Sigmoid colon (tissue), 6 donors: ENCODE measurements at regions not wholly inside any gene's neighbourhood (a gene's known extent, or its start where the extent isn't known, plus 50 kb on each side); places are given as distances from the start of the nearest gene placed in this dataset.

Source experiments
- DNase-seq: peaks from one replicate; pipeline ENCODE4 v3.0.0-alpha.2; 2019
- H3K27ac ChIP-seq, 4 donors: fragments of 200-600 bp; sonication (generic); one replicate each; pipeline ENCODE4 v1.5.1; 2016 to 2019; ENCODE audit warnings: mild to moderate bottlenecking in 1 of 4
- H3K27me3 ChIP-seq, 3 donors: fragments of 200-600 bp; sonication (generic); one replicate each; pipeline ENCODE4 v1.5.1; 2019; ENCODE audit warnings: mild to moderate bottlenecking in 1 of 3
- H3K36me3 ChIP-seq, 4 donors: fragments of 200-600 bp; sonication (generic); one replicate each; pipeline ENCODE4 v1.5.1; 2016 to 2019
- H3K4me1 ChIP-seq, 4 donors: fragments of 200-600 bp; sonication (generic); one replicate each; pipeline ENCODE4 v1.5.1; 2017 to 2019
- H3K4me3 ChIP-seq, 4 donors: fragments of 200-600 bp; sonication (generic); one replicate each; pipeline ENCODE4 v1.5.1; 2017 to 2019; ENCODE audit warnings: mild to moderate bottlenecking in 2 of 4, moderate library complexity in 1 of 4
- H3K9me3 ChIP-seq, 4 donors: fragments of 200-600 bp in 3 of 4; sonication (generic) in 3 of 4; one replicate each; pipeline versions ENCODE4 v1.5.1 to v1.6.1; 2013 to 2019
- EP300 ChIP-seq, 4 donors: sonication (generic); formaldehyde crosslinking; IDR thresholded peaks; one replicate each; pipeline ENCODE4 v1.6.1; 2017; ENCODE audit warnings: antibody characterized with exemption in 4 of 4
- POLR2A ChIP-seq, 2 donors: fragments of 450-650 bp; IDR thresholded peaks; one replicate each; pipeline ENCODE4 v1.6.1; 2016; ENCODE audit warnings: antibody characterized with exemption in 2 of 2, mild to moderate bottlenecking in 2 of 2, moderate library complexity in 2 of 2
- POLR2AphosphoS5 ChIP-seq, 4 donors: sonication (generic); formaldehyde crosslinking; IDR thresholded peaks; one replicate each; pipeline ENCODE4 v1.6.1; 2017; ENCODE audit warnings: antibody characterized with exemption in 4 of 4
- WGBS, 2 donors: extraction: QIAGEN DNeasy Blood & Tissue Kit; methylation state at CpG; one replicate each; pipeline ENCODE4 v1.1.7; 2013; 5-methylcytosine and 5-hydroxymethylcytosine counted together
- intact Hi-C: fragments of 100-400 bp; cut with DNase I; formaldehyde crosslinking; loops from one replicate; pipeline ENCODE4 v1.15.1; 2023
- small RNA-seq, 3 donors: library from RNA; depleted of rRNA; stranded (forward); fragments of <200 nt; gene quantifications; one replicate each; pipeline ENCODE3, GENCODE V24; 2016
- TF ChIP-seq, protein P1 (sequence below), 4 experiments: fragments of 450-650 bp in 3 of 4; fragments of 200-600 bp in 1 of 4; IDR thresholded peaks; one replicate each; pipeline ENCODE4 v1.5.1; 2016 to 2019; ENCODE audit warnings: antibody characterized with exemption in 4 of 4, mild to moderate bottlenecking in 3 of 4, moderate library complexity in 2 of 4
- donor health status: healthy with polysubstance abuse.
- donor health status: healthy.

DNA sequence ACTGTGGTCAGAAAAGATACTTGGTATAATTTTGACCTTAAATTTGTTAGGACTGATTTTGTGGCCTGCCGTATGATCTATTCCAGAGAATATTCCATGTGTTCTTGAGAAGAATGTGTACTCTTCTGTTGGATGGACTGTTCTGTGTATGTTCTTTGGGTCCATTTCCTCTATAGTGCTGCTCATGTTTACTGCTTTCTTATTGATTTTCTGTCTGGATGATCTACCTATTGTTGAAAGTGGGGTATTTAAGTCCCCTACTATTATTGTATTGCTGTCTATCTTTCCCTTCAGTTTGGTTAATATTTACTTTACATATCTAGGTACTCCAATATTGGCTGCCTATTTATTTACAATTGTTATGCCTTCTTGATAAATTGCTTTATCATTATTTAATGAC is 298.4 kb downstream of the BCKDHB start:
- no peak for DNase-seq
- no peak overlapping the region for H3K4me3 ChIP-seq
- WGBS, 2 donors: 97% methylated on average over 1 of the region's 1 CpG
- TF ChIP-seq, protein P1, sequence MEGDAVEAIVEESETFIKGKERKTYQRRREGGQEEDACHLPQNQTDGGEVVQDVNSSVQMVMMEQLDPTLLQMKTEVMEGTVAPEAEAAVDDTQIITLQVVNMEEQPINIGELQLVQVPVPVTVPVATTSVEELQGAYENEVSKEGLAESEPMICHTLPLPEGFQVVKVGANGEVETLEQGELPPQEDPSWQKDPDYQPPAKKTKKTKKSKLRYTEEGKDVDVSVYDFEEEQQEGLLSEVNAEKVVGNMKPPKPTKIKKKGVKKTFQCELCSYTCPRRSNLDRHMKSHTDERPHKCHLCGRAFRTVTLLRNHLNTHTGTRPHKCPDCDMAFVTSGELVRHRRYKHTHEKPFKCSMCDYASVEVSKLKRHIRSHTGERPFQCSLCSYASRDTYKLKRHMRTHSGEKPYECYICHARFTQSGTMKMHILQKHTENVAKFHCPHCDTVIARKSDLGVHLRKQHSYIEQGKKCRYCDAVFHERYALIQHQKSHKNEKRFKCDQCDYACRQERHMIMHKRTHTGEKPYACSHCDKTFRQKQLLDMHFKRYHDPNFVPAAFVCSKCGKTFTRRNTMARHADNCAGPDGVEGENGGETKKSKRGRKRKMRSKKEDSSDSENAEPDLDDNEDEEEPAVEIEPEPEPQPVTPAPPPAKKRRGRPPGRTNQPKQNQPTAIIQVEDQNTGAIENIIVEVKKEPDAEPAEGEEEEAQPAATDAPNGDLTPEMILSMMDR (IDR thresholded peaks at IDR 0.05): no peak
- TF ChIP-seq EP300 (IDR thresholded peaks at IDR 0.05) (no peak), POLR2A (IDR thresholded peaks at IDR 0.05) (no peak), POLR2AphosphoS5 (IDR thresholded peaks at IDR 0.05) (no peak)
- no peaks in the 10 kb centered on the region for H3K27me3 ChIP-seq
- H3K4me1 ChIP-seq: no peaks in the 10 kb centered on the region
- intact Hi-C loops: no loop called here
- H3K27ac ChIP-seq: no peak overlapping the region
- H3K9me3 ChIP-seq: peaks cover 0 to 6% (median 1%) of the 10 kb centered on the region in 4 donors
- H3K36me3 ChIP-seq: no peaks in the 10 kb centered on the region

DNA sequence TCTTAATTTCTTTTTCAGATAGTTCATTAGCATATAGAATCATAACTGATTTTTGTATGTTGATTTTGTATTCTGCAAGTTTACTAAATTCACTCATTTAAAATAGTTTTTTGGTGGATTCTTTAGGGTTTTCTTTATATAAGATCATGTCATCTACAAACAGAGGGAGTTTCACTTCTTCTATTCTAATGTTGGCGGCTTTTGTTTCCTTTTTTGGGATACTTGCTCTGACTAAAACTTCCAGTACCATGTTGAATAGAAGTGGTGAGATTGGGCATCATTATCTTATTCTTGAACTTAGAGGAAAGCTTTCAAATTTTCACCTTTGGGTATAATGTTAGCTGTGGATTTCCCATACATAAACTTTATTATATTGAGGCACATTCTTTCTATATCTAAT is 296.9 kb downstream of the BCKDHB start:
- no peaks in the 10 kb centered on the region for H3K36me3 ChIP-seq
- no peak overlapping the region for H3K4me3 ChIP-seq
- H3K4me1 ChIP-seq: no peaks in the 10 kb centered on the region
- no peaks in the 10 kb centered on the region for H3K27me3 ChIP-seq
- H3K9me3 ChIP-seq: peaks cover 0 to 6% (median 0%) of the 10 kb centered on the region in 4 donors
- intact Hi-C loops: no loop called here
- TF ChIP-seq POLR2AphosphoS5 (IDR thresholded peaks at IDR 0.05): no peak
- no peak for TF ChIP-seq POLR2A (IDR thresholded peaks at IDR 0.05)
- TF ChIP-seq, protein P1 (IDR thresholded peaks at IDR 0.05): no peak
- TF ChIP-seq EP300 (IDR thresholded peaks at IDR 0.05): no peak
- DNase-seq: no peak
- 91 to 92% methylated on average over 1 of the region's 1 CpG for WGBS, 2 donors
- H3K27ac ChIP-seq: no peak overlapping the region

DNA sequence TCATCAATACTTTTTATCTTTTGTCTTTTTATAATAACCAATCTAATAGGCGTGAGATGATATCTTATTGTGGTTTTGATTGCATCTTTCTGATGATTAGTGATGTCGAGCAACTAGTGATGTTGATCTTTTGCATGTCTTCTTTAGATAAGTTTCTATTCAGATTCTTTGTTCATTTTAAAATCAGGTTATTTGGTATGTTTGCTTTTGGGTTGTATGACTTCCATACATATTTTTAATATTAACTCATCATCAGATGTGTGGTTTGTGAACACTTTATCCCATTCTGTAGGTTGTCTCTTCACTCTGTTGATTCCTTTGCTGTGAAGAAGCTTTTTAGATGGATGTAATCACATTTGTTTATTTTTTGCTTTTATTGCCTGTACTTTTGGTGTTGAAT is 295.8 kb downstream of the BCKDHB start:
- 92% methylated on average over 2 of the region's 2 CpGs for WGBS, 2 donors
- intact Hi-C loops: no loop called here
- no peaks in the 10 kb centered on the region for H3K36me3 ChIP-seq

More for the DNA sequence above, 295.8 kb downstream of the BCKDHB start:
- no peak overlapping the region for H3K4me3 ChIP-seq
- H3K27me3 ChIP-seq: no peaks in the 10 kb centered on the region
- H3K4me1 ChIP-seq: no peaks in the 10 kb centered on the region
- DNase-seq: no peak
- TF ChIP-seq POLR2A (IDR thresholded peaks at IDR 0.05) (no peak), EP300 (IDR thresholded peaks at IDR 0.05) (no peak), POLR2AphosphoS5 (IDR thresholded peaks at IDR 0.05) (no peak)
- TF ChIP-seq, protein P1 (IDR thresholded peaks at IDR 0.05): no peak
- H3K9me3 ChIP-seq: peaks cover 0 to 6% (median 0%) of the 10 kb centered on the region in 4 donors
- no peak overlapping the region for H3K27ac ChIP-seq

Small RNA genes in the stretch of these regions (small RNA-seq; reads per million reads assigned to genes)
- gene AL596028.1: 0 reads per million in 3 donors
- 0 reads per million in 3 donors for gene RNA5SP210
